ENCODE measurements at regions not wholly inside any gene's neighbourhood (a gene's known extent, or its start where the extent isn't known, plus 50 kb on each side); places are given as distances from the start of the nearest gene placed in this dataset.

DNA sequence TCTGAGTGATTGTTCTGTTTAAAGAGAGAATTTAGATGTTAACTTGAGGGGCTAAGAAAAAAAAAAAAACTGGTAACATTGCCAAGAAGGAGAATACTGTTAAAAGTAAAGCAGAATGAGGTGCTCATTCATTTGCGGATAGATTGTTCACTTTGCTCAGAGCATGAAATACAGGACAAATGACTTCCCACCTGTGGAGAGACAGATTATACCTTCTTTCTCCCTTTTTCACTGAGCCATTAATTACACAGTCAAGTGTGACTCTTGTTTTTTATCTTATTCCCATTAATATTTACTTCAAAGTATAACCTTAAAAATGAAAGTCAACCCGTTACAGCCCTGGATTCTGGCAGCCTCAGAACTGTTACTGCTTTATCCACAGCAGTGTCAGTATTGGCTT lies 264.5 kb downstream of the TAF11L14 start:
- Histone ChIP-seq H3K36me3 (replicated peaks in 1 of 2) (no peaks in the 10 kb centered on the region), H3K27ac (no peak overlapping the region), H3K4me3 (no peak overlapping the region), H3K27me3 (no peaks in the 10 kb centered on the region), H3K4me1 (replicated peaks in 1 of 2) (no peaks in the 10 kb centered on the region), H3K9me3 (replicated peaks in 1 of 3) (no peaks in the 10 kb centered on the region)
- no peak for DNase-seq
- intact Hi-C loops (cut with DNase I) = no loop called here
- WGBS, 4 donors = 43 to 48% (median 46%) methylated on average over 2 of the region's 2 CpGs
- TF ChIP-seq, protein P1, sequence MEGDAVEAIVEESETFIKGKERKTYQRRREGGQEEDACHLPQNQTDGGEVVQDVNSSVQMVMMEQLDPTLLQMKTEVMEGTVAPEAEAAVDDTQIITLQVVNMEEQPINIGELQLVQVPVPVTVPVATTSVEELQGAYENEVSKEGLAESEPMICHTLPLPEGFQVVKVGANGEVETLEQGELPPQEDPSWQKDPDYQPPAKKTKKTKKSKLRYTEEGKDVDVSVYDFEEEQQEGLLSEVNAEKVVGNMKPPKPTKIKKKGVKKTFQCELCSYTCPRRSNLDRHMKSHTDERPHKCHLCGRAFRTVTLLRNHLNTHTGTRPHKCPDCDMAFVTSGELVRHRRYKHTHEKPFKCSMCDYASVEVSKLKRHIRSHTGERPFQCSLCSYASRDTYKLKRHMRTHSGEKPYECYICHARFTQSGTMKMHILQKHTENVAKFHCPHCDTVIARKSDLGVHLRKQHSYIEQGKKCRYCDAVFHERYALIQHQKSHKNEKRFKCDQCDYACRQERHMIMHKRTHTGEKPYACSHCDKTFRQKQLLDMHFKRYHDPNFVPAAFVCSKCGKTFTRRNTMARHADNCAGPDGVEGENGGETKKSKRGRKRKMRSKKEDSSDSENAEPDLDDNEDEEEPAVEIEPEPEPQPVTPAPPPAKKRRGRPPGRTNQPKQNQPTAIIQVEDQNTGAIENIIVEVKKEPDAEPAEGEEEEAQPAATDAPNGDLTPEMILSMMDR (IDR thresholded peaks at IDR 0.05) = no peak
- TF ChIP-seq POLR2A (IDR thresholded peaks at IDR 0.05) = no peak

DNA sequence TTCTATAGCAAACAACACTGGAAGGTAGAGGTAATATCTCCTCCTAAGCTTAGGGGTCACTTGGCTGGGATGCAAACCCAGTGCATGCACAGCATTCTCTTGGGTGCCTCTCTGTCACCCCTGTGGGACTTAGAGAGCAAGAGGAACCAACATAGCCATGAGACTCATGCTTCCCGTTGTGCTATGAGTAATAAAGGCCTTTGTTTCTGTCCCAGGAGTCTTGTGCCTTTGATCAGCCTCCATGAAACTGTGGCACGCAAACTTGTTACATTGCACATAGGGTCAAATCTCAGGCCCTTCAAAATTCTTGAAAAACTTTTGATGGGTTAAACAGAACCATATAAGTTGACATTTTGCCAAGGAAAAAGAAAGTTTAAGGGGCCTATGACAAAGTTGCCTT lies 272.8 kb downstream of the TAF11L14 start:
- DNase-seq = no peak
- no peak overlapping the region for H3K27ac ChIP-seq
- no peak overlapping the region for H3K4me3 ChIP-seq
- intact Hi-C loops (cut with DNase I) = no loop called here
- TF ChIP-seq, protein P1 (IDR thresholded peaks at IDR 0.05) = no peak
- no peak for TF ChIP-seq POLR2A (IDR thresholded peaks at IDR 0.05)
- H3K9me3 ChIP-seq (replicated peaks in 1 of 3) = no peaks in the 10 kb centered on the region
- no peaks in the 10 kb centered on the region for H3K27me3 ChIP-seq
- H3K36me3 ChIP-seq (replicated peaks in 1 of 2) = no peaks in the 10 kb centered on the region
- H3K4me1 ChIP-seq (replicated peaks in 1 of 2) = no peaks in the 10 kb centered on the region
- 62 to 92% (median 68%) methylated on average over 2 of the region's 2 CpGs for WGBS, 4 donors

DNA sequence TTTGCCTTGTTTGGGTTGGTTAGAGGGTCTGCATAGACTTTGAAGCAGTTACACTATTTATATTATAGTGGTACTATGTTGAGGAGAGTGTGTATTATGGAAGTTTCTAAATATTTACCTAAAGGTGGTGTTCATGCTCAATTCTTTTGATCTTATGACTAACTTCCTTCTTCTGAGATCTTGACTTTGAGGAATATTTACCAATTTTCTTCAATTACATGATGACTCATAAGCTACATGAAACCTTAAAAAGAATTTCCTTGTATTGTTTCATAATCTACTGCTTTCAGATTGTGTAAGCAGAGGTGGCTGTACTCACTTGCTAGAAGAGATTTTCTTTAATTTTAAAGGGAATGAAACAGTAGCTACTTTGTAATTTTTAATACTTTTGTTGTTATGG lies 276.1 kb downstream of the TAF11L14 start:
- no peaks in the 10 kb centered on the region for H3K9me3 ChIP-seq (replicated peaks in 1 of 3)
- intact Hi-C loops (cut with DNase I) = no loop called here

DNA sequence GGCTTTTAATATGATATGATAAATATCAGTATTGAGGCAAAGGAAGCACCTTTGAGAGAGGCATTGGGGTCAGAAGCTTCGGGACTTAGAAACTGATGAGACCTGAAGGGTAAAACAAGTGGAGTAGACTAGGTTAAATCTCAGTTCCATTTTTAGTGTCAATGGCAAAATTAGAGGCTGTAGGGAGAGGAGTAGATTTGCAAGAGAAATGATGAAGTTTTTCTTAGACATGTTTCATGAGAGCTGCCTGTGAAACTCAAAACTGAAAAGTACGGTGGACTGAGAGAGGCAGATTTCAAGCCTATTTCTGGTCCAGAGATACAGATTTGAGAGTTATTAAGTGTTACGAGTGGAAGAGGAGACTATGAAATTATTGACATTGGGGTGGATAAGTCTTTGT lies 278.5 kb downstream of the TAF11L14 start:
- Histone ChIP-seq H3K4me3 (no peak overlapping the region), H3K27ac (no peak overlapping the region), H3K36me3 (replicated peaks in 1 of 2) (no peaks in the 10 kb centered on the region), H3K4me1 (replicated peaks in 1 of 2) (no peaks in the 10 kb centered on the region), H3K9me3 (replicated peaks in 1 of 3) (no peaks in the 10 kb centered on the region), H3K27me3 (no peaks in the 10 kb centered on the region)
- DNase-seq = no peak
- intact Hi-C loops (cut with DNase I) = no loop called here
- 72 to 83% (median 77%) methylated on average over 3 of the region's 3 CpGs for WGBS, 4 donors
- TF ChIP-seq POLR2A (IDR thresholded peaks at IDR 0.05) = no peak
- TF ChIP-seq, protein P1 (IDR thresholded peaks at IDR 0.05) = no peak

More for the DNA sequence above, 276.1 kb downstream of the TAF11L14 start:
- no peak for TF ChIP-seq POLR2A (IDR thresholded peaks at IDR 0.05)
- TF ChIP-seq, protein P1 (IDR thresholded peaks at IDR 0.05) = no peak
- Histone ChIP-seq H3K4me3 (no peak overlapping the region), H3K4me1 (replicated peaks in 1 of 2) (no peaks in the 10 kb centered on the region), H3K27ac (no peak overlapping the region), H3K36me3 (replicated peaks in 1 of 2) (no peaks in the 10 kb centered on the region), H3K27me3 (no peaks in the 10 kb centered on the region)
- no peak for DNase-seq

All from adrenal gland (tissue), 9 donors.